ENCODE measurements at regions not wholly inside any gene's neighbourhood (a gene's known extent, or its start where the extent isn't known, plus 50 kb on each side); places are given as distances from the start of the nearest gene placed in this dataset.
A peak's percentile ranks its signal among the peaks of the same experiment; 100 is the strongest.
"Not testable (repeated sequence)": the region's sequence is repeated elsewhere in the genome, so short reads cannot be mapped to it uniquely, and the experiment has no call there.

DNA sequence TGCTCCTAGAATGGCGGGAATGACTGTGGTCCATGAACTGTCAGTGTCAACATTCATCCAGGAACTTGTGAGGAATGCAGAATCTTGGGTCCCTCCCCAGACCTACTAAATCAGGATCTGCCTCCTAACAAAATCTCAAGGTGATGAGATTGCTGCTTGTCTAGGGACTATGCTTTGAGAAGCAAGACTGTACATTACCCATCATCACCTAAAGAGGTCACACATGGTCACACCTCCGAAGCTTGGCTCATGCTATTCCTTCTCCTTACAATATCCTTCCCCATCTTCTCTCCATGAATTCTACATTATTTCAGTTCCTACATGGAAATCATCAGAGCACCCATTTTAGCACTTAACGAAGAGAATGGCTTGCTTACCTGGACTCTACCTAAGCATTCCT is 102.3 kb upstream of the JARID2 start:
- no peak for DNase-seq (ENCODE audit: low spot score)

DNA sequence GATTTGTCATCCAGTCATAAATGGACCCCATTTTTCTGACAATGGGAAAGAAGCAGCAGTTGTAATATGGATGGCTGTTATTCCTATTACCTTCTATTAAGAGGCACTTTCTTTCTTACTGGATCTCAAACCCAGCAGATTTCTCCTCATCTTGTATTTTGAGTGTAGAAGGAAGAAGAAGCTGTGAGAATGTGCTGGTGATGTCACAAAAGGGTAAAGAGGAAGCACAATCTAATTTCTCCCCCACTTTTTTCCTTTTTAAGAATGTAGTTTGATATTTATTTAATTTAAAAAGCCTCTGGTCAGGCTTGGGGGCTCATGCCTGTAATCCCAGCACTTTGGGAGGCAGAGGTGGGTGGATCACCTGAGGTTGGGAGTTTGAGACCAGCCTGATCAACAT is 100.0 kb upstream of the JARID2 start:
- DNase-seq (ENCODE audit: low spot score), result no peak

DNA sequence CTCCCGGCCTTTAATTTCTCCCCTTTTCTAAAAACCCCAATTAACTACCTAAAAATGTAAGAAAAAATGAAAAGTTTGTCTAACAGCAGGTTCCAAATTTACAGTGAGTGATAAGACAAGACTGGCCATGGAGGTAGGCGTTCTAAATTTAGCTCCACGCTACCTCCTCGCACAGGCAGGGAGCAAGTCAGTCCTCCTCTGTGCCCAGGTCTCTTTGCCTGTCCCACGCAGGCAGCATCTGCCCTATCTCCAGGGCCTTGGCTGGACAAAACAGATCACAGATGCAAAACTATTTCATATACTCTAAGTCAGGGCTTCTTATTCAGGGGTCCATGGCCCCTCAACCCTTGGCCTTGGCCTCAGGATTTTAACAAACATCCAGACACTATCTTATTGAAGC is 98.0 kb upstream of the JARID2 start:
- no peak for DNase-seq (ENCODE audit: low spot score)

DNA sequence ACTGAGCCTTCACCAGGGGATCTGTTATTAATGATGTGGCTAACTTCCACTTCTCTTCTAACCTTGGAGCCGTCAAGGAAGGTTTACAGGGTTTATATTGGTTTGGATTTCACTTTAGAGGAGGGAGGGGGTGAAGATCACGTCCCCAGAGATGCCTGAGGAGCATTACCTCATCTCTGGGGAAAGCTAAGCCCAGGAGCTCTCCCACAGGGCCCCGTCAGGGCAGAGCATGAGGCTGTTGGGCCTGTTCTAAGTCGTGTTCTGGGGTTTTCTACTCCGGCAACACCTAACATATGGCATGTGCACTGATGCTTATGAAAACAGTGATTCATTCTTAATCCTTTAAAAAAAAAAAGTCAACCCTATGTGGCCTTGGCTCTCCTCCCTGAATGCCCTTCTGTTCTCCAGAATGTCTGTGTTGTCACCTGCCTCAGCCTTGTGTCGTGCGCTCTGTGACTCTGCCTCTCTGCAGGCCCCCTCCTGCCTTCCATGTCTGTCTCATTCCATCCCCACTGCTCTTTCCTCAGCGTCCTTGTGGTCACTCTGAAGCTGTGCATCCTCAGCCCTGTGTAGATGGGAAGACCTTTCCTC is 97.4 kb upstream of the JARID2 start:
- DNase-seq (ENCODE audit: low spot score), result no peak

DNA sequence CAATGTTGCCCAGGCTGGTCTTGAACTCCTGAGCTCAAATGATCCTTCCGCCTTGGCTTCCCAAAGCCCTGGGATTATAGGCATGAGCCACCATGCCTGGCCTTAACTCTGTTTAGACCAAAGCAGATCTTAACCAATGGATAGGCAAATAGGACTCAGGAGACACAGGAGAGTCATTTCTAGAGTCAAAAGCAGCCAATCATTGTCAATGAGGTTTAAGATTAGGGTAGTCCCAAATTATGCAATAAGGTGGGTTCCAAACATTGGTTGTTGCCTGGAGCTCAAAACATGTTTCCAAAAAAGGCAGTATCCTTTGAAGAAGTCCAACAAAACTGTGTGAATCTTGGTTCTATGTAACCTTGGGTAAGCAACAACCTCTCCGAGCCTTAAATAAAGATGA is 95.7 kb upstream of the JARID2 start:
- no peak for DNase-seq (ENCODE audit: low spot score)

DNA sequence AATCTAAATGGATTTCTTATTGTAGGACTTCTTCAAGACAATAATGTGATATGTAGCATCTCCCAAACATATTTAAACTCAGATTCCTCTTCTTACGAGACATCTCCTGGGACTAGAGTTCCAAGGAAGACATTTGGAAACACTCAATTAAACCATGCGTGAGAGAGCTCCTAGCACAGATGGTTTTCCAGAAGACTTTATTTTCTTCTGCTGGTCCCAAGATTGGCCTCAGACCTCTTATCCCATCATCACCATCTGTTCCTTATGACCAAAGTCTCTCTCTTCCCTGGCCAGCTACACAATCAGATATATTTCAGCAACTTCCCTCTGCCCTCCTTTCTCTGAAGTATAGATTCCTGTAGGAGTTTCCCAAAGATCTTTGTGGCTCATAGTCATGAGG is 93.2 kb upstream of the JARID2 start:
- DNase-seq (ENCODE audit: low spot score), result no peak

DNA sequence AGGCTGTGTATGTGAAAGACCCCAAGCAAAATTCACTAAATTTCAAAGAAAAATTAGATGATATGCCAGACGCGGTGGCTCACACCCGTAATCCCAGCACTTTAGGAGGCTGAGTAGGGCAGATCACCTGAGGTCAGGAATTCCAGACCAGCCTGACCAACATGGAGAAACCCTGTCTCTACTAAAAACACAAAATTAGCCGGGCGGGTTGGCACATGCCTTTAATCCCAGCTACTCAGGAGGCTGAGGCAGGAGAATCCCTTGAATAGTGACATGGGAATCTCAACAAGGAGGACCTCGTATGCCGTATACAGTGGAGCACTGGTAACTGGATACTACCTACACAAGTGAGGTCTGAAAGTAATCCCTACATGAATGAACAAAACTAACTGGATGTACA is 92.7 kb upstream of the JARID2 start:
- no peak for DNase-seq (ENCODE audit: low spot score)

DNA sequence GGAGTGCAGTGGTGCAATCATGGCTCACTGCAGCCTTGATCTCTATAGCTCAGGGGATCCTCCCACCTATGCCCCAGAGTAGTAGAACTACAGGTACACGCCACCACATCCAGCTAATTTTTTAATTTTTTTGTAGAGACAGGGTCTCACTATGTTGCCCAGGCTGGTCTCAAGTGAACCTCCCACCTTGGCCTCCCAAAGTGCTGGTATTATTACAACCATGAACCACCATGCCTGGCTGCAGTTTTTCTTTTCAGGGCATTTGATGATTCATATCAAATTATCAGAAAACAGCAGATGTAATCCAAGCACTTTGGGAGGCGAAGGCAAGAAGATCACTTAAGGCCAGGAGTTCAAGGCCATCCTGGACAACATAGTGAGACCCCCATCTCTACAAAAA is 88.4 kb upstream of the JARID2 start:
- DNase-seq (ENCODE audit: low spot score), result no peak

DNA sequence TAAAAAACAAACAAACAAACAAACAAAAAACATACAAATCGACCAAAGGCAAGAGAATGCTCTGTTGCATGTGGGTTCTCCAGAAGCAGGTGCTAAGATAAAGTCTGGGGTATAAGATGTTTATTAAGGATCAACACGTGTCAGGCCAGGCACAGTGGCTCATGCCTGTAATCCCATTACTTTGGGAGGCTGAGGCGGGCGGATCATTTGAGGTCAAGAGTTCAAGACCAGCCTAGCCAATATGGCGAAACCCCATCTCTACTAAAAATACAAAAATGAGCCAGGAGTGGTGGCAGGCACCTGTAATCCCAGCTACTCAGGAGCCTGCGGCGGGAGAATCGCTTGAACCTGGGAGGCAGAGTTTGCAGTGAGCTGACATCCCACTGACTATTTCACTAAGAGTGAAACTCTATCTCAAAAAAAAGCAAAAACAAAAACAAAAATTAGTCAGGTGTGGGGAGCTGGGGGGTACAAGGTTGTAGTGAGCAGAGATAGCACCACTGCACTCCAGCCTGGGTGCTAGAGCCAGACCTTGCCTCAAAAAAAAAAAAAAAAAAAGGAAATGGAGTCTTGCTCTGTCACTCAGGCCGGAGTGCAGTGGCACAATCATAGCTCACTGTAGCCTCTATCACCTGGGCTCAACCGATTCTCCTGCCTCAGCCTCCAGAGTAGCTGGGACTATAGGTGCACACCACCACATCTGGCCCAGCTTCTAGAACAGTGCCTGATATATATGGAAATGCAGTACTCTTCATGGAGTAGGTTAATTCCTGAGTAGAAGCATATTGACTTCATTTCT is 86.8 kb upstream of the JARID2 start:
- DNase-seq (ENCODE audit: low spot score), result no peak

DNA sequence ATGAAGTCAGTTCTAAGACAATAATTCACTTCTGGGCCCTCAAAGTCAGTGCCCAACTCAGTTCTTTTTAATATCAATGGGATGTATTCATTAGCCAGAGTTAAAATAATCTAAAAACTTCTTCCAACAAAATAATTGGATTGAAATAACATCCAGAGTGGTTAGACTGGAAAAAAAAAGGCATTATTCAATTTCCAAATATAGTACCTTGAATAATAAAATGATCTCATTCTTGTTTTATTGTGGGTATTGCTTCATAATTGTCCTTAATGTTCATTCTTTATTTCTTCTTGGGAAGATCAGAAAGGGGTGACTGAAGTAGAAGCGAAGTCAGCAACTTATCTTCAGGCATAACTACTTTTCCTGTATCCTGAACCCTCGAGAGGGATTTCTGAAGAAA is 85.1 kb upstream of the JARID2 start:
- no peak for DNase-seq (ENCODE audit: low spot score)

DNA sequence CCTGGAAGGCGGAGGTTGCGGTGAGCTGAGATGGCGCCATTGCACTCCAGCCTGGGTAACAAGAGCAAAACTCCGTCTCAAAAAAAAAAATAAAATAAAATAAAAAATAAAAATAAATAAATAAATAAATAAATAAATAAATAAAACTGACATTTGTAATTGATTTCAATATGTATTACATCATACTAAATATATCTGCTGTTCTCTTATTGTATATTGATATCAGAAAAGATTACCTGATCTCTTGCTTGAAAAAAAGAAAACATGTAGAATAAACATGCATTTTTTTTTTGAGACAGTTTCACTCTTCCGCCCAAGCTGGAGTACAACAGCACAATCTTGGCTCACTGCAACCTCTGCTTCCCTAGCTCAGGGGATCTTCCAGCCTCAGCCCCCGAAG is 81.0 kb upstream of the JARID2 start:
- DNase-seq (ENCODE audit: low spot score), result not testable (repeated sequence)

DNA sequence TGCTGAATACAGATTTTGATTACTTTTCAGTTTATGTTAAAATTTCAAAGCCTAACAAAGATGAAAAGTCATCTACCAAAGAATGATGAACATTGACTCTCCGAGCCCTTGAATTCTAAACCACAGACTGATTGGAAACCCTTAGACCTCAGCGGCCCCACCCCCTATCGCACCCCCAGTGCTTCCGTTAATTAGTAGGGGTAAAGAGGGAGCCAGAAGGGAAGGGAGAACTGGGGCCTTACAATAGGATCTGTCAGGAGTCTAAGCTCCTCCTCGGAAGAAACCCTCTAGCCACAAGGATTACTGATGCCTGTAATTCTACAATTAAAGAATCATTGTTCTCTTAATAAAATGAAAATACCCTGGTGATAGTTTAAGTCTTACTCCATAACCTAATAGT is 79.7 kb upstream of the JARID2 start:
- no peak for DNase-seq (ENCODE audit: low spot score)

DNA sequence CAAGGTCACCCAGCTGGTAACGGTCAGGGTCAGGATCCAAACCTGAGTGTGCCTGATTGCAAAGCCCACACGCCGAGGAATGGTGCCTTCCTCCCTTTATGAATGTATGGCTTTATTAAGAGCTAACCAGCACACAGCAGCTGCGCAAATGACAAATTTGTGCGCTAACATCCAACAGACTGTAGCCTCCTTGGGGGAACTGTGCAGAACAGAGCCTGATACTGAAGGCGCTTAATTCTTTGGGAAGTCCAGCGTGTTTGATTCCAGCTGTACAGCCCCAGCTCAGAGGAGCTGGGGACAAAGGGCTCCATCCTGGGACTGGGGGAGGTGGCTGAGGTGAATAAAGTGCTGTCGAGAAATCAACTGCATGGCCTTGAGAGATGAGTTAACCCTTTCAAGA is 75.7 kb upstream of the JARID2 start:
- DNase-seq (ENCODE audit: low spot score), result no peak

DNA sequence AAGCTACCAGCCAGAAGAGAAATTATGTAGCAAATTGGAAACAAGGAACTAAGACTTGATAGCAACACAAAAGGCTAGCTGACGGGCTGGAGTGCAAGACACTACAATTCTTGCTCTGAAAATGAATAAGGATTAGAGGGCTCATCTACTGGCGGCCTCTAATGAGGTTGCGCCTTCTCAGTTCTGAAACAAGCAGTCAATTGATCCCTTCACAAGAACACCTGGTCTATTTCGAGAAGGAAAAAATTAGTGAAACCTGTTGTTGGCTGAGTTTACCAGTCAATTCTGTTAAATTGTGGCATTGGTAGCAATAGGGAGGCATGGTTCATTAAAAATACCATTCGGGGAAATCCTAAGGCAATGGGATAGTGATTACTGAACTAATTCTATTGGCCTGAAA is 74.8 kb upstream of the JARID2 start:
- no peak for DNase-seq (ENCODE audit: low spot score)

DNA sequence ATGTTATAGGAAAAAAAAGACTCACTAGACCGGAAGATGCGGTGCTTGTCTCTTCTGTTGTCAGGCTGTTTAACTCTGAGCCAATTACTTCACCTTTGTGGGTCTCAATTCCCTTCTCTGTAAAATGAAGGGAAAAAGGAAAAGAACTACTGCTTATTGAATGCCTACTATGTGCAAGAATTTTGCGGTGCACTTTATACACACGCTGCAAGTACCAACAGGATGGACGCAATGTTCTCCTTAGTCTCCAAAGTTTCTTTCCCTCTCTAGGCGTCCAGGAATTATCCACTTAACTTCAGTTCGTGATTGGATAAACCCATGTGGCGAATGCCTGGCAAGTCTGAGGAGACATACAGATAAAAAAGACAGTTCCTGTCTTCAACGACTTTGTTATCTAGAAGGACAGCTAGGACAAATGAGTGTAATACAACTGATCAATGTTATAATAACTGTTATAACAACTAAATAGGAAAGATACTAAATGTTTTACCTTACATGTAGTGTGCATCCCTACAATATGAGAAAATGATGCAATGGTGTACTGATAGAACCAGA is 69.0 kb upstream of the JARID2 start:
- no peak for DNase-seq (ENCODE audit: low spot score)

DNA sequence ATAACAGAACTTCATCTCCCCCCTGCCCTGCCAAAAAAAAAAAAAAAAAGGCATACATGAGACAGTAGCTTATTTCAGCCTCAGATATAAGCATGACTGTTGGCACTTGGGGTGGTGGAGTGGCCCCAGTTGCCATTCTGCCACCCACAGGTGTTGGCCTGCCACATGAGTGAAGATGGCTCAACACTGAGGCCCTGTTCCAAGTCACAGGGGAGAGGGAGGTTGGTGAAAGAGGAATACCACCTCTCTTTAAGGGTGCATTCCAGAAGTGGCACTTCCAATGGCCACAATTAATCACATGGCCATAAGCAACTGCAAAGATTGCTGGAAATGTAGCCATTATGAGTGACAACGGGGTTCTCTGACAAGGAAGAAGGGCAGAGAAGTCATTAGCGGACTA is 61.9 kb upstream of the JARID2 start:
- no peak for DNase-seq (ENCODE audit: low spot score)

DNA sequence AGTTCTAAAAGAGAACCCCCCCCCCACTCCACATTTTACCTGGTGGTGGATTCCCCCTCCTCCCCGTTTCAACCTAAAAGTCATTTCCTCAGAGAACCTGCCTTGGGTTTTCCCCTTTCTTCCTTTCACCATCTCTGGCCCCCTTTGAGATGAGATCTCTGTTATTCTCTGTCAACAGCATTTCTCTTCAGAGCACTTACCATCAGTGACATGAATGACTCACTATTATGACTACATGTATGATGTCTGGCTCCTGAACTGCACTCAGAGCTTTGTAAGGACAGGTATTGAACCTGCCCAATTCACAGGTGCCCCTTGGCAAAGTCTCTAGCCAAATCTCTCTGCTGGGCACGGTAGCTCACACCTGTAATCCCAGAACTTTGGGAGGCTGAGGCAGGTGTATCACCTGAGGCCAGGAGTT is 61.4 kb upstream of the JARID2 start:
- peak; percentile 34 for DNase-seq (ENCODE audit: low spot score)

DNA sequence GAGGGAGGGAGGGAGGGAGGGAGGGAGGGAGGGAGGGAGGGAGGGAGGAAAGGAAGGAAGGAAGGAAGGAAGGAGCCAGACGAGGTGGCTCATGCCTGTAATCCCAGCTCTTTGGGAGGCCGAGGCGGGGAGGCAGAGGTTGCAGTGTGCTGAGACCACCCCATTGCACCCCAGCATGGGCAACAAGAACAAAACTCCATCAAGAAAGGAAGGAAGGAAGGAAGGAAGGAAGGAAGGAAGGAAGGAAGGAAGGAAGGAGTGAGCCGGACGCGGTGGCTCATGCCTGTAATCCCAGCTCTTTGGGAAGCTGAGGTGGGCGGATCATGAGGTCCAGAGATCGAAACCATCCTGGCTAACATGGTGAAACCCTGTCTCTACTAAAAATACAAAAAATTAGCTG is 60.8 kb upstream of the JARID2 start:
- DNase-seq (ENCODE audit: low spot score), result not testable (repeated sequence)

DNA sequence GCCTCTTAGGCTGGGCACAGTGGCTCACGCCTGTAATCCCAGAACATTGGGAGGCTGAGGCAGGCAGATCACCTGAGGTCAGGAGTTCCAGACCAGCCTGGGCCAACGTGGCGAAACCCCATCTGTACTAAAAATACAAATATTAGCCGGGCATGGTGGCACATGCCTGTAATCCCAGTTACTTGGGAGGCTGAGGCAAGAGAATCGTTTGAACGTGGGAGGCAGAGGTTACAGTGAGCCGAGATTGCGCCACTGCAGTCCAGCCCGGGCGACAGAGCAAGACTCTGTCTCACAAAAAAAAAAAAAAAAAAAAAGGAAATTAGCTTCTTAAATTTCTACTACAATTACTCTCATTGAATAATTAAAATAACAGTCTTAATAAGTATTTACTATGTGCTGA is 52.4 kb upstream of the JARID2 start:
- not testable (repeated sequence) for DNase-seq (ENCODE audit: low spot score)

DNA sequence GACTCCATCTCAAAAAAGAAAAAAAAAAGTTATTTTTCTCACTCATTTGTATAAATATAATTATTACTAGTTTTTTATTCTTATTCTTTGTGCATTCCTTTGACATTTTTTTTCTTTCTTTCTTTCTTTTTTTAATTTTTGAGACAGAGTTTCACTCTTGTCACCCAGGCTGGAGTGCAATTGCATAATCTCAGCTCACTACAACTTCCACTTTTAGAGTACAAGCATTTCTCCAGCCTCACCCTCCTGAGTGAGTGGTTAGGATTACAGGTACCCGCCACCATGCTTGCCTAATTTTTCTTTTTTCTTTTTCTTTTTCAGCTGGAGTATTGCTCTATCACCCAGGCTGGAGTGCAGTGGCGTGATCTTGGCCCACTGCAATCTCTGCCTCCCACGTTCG is 51.4 kb upstream of the JARID2 start:
- DNase-seq (ENCODE audit: low spot score), result no peak

All from CD4-positive, alpha-beta T cell treated with Interleukin-2 at 100 ng/mL for 4 hours (primary cell).